Right atrium auricular region (tissue), 2 donors: ENCODE measurements at regions not wholly inside any gene's neighbourhood (a gene's known extent, or its start where the extent isn't known, plus 50 kb on each side); places are given as distances from the start of the nearest gene placed in this dataset.
"Not testable (repeated sequence)": the region's sequence is repeated elsewhere in the genome, so short reads cannot be mapped to it uniquely, and the experiment has no call there.

Experiments used
- DNase-seq: peaks from one replicate; pipeline ENCODE4 v3.0.0-alpha.2; 2019; ENCODE audit warnings: low spot score
- H3K27ac ChIP-seq, 2 donors: fragments of 200-600 bp; sonication (generic); 1 replicate in 1 of 2; 2 replicates in 1 of 2; pipeline ENCODE4 v1.5.1; 2016 to 2019
- H3K27me3 ChIP-seq, 2 donors: fragments of 200-600 bp; sonication (generic); one replicate each; pipeline versions ENCODE4 v1.5.1 to v1.6.0; 2017 to 2019
- H3K36me3 ChIP-seq: fragments of 200-600 bp; sonication (generic); one replicate; pipeline ENCODE4 v1.5.1; 2016
- H3K4me1 ChIP-seq, 2 donors: fragments of 200-600 bp; sonication (generic); one replicate each; pipeline versions ENCODE4 v1.5.1 to v1.6.0; 2017 to 2019
- H3K4me3 ChIP-seq, 2 donors: fragments of 200-600 bp; sonication (generic); 1 replicate in 1 of 2; 2 replicates in 1 of 2; pipeline ENCODE4 v1.5.1; 2017 to 2019; ENCODE audit warnings: mild to moderate bottlenecking in 1 of 2, moderate library complexity in 1 of 2
- H3K9me3 ChIP-seq, 2 donors: fragments of 200-600 bp; sonication (generic); one replicate each; pipeline ENCODE4 v1.5.1; 2019
- TF ChIP-seq, protein P1 (sequence below), 2 donors: fragments of 200-600 bp; sonication (generic); IDR thresholded peaks; one replicate each; pipeline ENCODE4 v1.5.1; 2019; ENCODE audit warnings: antibody characterized with exemption in 2 of 2

- no peak overlapping the region for H3K27ac ChIP-seq
- no peak overlapping the region for H3K4me3 ChIP-seq
- no peaks in the 10 kb centered on the region for H3K36me3 ChIP-seq
- no peaks in the 10 kb centered on the region for H3K27me3 ChIP-seq
- TF ChIP-seq, protein P1, sequence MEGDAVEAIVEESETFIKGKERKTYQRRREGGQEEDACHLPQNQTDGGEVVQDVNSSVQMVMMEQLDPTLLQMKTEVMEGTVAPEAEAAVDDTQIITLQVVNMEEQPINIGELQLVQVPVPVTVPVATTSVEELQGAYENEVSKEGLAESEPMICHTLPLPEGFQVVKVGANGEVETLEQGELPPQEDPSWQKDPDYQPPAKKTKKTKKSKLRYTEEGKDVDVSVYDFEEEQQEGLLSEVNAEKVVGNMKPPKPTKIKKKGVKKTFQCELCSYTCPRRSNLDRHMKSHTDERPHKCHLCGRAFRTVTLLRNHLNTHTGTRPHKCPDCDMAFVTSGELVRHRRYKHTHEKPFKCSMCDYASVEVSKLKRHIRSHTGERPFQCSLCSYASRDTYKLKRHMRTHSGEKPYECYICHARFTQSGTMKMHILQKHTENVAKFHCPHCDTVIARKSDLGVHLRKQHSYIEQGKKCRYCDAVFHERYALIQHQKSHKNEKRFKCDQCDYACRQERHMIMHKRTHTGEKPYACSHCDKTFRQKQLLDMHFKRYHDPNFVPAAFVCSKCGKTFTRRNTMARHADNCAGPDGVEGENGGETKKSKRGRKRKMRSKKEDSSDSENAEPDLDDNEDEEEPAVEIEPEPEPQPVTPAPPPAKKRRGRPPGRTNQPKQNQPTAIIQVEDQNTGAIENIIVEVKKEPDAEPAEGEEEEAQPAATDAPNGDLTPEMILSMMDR (IDR thresholded peaks at IDR 0.05), result no peak
- H3K9me3 ChIP-seq, result no peaks in the 10 kb centered on the region
- no peaks in the 10 kb centered on the region for H3K4me1 ChIP-seq
- no peak for DNase-seq
These were observed 649.4 kb downstream of the CPS1 start for GRCh38 chr2:211205836-211206235.

DNA sequence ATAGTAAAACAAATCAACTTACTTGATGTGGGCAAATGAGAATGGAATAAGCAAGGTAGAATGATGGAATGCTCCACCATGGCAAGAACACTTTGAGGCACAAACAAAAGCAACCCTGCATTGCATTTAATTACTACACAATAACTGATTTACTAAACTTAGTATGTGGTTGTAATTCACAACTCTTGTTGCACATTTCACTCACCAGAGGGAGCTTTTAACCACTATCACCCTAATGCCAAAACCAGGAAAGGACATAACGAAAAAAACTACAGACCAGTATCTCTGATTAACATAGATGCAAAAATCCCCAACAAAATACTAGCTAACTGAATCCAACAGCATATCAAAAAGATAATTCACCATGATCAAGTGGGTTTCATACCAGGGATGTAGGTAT lies 659.8 kb downstream of the CPS1 start:
- no peak overlapping the region for H3K4me3 ChIP-seq
- no peaks in the 10 kb centered on the region for H3K36me3 ChIP-seq
- H3K4me1 ChIP-seq, result no peaks in the 10 kb centered on the region
- TF ChIP-seq, protein P1 (IDR thresholded peaks at IDR 0.05), result no peak
- no peaks in the 10 kb centered on the region for H3K9me3 ChIP-seq
- no peak overlapping the region for H3K27ac ChIP-seq
- no peak for DNase-seq
- H3K27me3 ChIP-seq, result no peaks in the 10 kb centered on the region

- not testable (repeated sequence) for H3K9me3 ChIP-seq, H3K4me3 ChIP-seq, H3K4me1 ChIP-seq, DNase-seq, H3K36me3 ChIP-seq, H3K27me3 ChIP-seq, H3K27ac ChIP-seq
These were observed 663.1 kb downstream of the CPS1 start for GRCh38 chr2:211219548-211219947.

- TF ChIP-seq, protein P1 (IDR thresholded peaks at IDR 0.05), result no peak
- Histone ChIP-seq H3K36me3 (no peaks in the 10 kb centered on the region), H3K27me3 (no peaks in the 10 kb centered on the region), H3K4me1 (no peaks in the 10 kb centered on the region), H3K9me3 (peaks cover 0 to 3% of the 10 kb centered on the region in 2 donors), H3K27ac (no peak overlapping the region), H3K4me3 (no peak overlapping the region)
- DNase-seq, result no peak
These were observed 669.4 kb downstream of the CPS1 start for GRCh38 chr2:211225784-211226183.

GRCh38 chr2:211228559-211228958 lies 672.2 kb downstream of the CPS1 start:
- Histone ChIP-seq H3K4me3 (no peak overlapping the region), H3K36me3 (no peaks in the 10 kb centered on the region), H3K27me3 (no peaks in the 10 kb centered on the region), H3K9me3 (peaks cover 0 to 3% of the 10 kb centered on the region in 2 donors), H3K4me1 (no peaks in the 10 kb centered on the region), H3K27ac (no peak overlapping the region)
- DNase-seq, result no peak
- TF ChIP-seq, protein P1 (IDR thresholded peaks at IDR 0.05), result no peak

DNA sequence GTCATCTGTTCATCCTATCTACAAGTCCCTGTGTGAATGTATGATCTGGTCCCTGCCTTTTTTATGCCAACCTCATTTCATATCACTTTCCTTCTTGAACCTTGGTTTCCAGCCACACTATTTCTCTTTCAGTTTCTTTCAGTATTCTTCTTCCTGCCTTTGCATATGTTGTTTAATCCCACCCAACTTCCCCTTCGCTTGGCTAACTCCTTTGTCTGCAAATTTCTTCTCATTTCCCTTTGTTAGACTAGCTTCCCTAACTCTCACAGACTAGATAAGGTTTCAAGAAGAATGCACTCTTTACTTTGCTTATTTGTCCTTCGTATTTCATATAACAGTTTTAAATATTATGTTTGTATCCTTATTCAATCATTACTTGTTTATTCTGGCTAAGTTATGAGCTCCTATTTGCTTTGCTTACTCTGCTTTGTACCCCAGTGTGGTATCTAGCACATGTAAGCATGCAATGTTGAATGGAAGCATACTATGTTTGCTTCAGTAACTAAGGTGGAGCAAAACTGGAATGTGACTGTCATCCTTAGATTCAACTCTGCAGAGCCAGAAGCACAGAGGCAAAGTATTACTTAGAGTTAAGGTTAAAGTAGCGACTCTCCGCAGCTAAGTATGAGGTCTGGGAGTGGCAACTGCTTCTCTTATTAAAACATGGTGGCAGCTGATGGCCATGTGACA lies 681.3 kb downstream of the CPS1 start:
- TF ChIP-seq, protein P1 (IDR thresholded peaks at IDR 0.05), result no peak
- DNase-seq, result no peak
- H3K4me3 ChIP-seq, result no peak overlapping the region
- H3K27ac ChIP-seq, result no peak overlapping the region
- no peaks in the 10 kb centered on the region for H3K36me3 ChIP-seq
- no peaks in the 10 kb centered on the region for H3K27me3 ChIP-seq
- no peaks in the 10 kb centered on the region for H3K4me1 ChIP-seq
- no peaks in the 10 kb centered on the region for H3K9me3 ChIP-seq
